H7 (cell line): ENCODE measurements at regions not wholly inside any gene's neighbourhood (a gene's known extent, or its start where the extent isn't known, plus 50 kb on each side); places are given as distances from the start of the nearest gene placed in this dataset.

Experiments used
- DNase-seq: peaks from one replicate; pipeline ENCODE4 v3.0.0; 2012
- H3K27me3 ChIP-seq: 2 replicates; pipeline ENCODE4 v1.6.0; 2011; ENCODE audit warnings: mild to moderate bottlenecking, low read length; ENCODE audit not compliant: control insufficient read depth, insufficient read depth
- H3K36me3 ChIP-seq: replicated peaks from 2 replicates; pipeline ENCODE4 v1.5.1; 2011; ENCODE audit warnings: low read length; ENCODE audit not compliant: control insufficient read depth, insufficient read depth
- H3K4me3 ChIP-seq: 2 replicates; pipeline ENCODE4 v1.5.1; 2011; ENCODE audit warnings: low read depth, mild to moderate bottlenecking, control low read depth, low read length, moderate library complexity; ENCODE audit not compliant: insufficient read depth

GRCh38 chr10:43774234-43774769 is 125.6 kb upstream of the ZNF32 start:
- Histone ChIP-seq H3K36me3 (no peaks in the 10 kb centered on the region), H3K27me3 (no peaks in the 10 kb centered on the region), H3K4me3 (no peak overlapping the region)
- no peak for DNase-seq

GRCh38 chr10:43773736-43774135 is 125.1 kb upstream of the ZNF32 start:
- no peak overlapping the region for H3K4me3 ChIP-seq
- no peaks in the 10 kb centered on the region for H3K27me3 ChIP-seq
- H3K36me3 ChIP-seq = no peaks in the 10 kb centered on the region
- DNase-seq = no peak

GRCh38 chr10:43772171-43772570 is 123.5 kb upstream of the ZNF32 start:
- no peaks in the 10 kb centered on the region for H3K36me3 ChIP-seq
- DNase-seq = no peak
- H3K27me3 ChIP-seq = no peaks in the 10 kb centered on the region
- H3K4me3 ChIP-seq = no peak overlapping the region

- Histone ChIP-seq H3K36me3 (no peaks in the 10 kb centered on the region), H3K27me3 (no peaks in the 10 kb centered on the region), H3K4me3 (no peak overlapping the region)
- no peak for DNase-seq
These were observed 123.0 kb upstream of the ZNF32 start for GRCh38 chr10:43771675-43772074.

- DNase-seq = no peak
These were observed 116.8 kb upstream of the ZNF32 start for GRCh38 chr10:43765516-43765915.

GRCh38 chr10:43763846-43764245 is 115.2 kb upstream of the ZNF32 start:
- Histone ChIP-seq H3K4me3 (no peak overlapping the region), H3K27me3 (no peaks in the 10 kb centered on the region), H3K36me3 (no peaks in the 10 kb centered on the region)
- no peak for DNase-seq

More at GRCh38 chr10:43765516-43765915, 116.8 kb upstream of the ZNF32 start:
- no peak overlapping the region for H3K4me3 ChIP-seq
- no peaks in the 10 kb centered on the region for H3K36me3 ChIP-seq
- no peaks in the 10 kb centered on the region for H3K27me3 ChIP-seq

- H3K36me3 ChIP-seq = no peaks in the 10 kb centered on the region
- no peak overlapping the region for H3K4me3 ChIP-seq
- DNase-seq = no peak
- no peaks in the 10 kb centered on the region for H3K27me3 ChIP-seq
These were observed 111.8 kb upstream of the ZNF32 start for GRCh38 chr10:43760514-43760913.

GRCh38 chr10:43759216-43759615 is 110.5 kb upstream of the ZNF32 start:
- no peak overlapping the region for H3K4me3 ChIP-seq
- DNase-seq = no peak

GRCh38 chr10:43756341-43756740 is 107.7 kb upstream of the ZNF32 start:
- H3K4me3 ChIP-seq = no peak overlapping the region
- H3K36me3 ChIP-seq = no peaks in the 10 kb centered on the region
- DNase-seq = no peak
- 0 out of 2 replicates have a peak, but pooled peaks cover 2% of the 10 kb centered on the region for H3K27me3 ChIP-seq

More at GRCh38 chr10:43759216-43759615, 110.5 kb upstream of the ZNF32 start:
- Histone ChIP-seq H3K36me3 (no peaks in the 10 kb centered on the region), H3K27me3 (0 out of 2 replicates have a peak, but pooled peaks cover 2% of the 10 kb centered on the region)

GRCh38 chr10:43754569-43755260 is 106.0 kb upstream of the ZNF32 start:
- Histone ChIP-seq H3K27me3 (0 out of 2 replicates have a peak, but pooled peaks cover 2% of the 10 kb centered on the region), H3K4me3 (no peak overlapping the region), H3K36me3 (no peaks in the 10 kb centered on the region)
- peak; percentile 62 for DNase-seq

GRCh38 chr10:43753397-43754061 is 104.8 kb upstream of the ZNF32 start:
- H3K36me3 ChIP-seq = no peaks in the 10 kb centered on the region
- H3K4me3 ChIP-seq = no peak overlapping the region
- H3K27me3 ChIP-seq = 0 out of 2 replicates have a peak, but pooled peaks cover 2% of the 10 kb centered on the region
- peak; percentile 41 for DNase-seq

- Histone ChIP-seq H3K27me3 (0 out of 2 replicates have a peak, but pooled peaks cover 2% of the 10 kb centered on the region), H3K4me3 (no peak overlapping the region), H3K36me3 (no peaks in the 10 kb centered on the region)
- no peak for DNase-seq
These were observed 104.0 kb upstream of the ZNF32 start for GRCh38 chr10:43752682-43753081.

- Histone ChIP-seq H3K36me3 (no peaks in the 10 kb centered on the region), H3K4me3 (no peak overlapping the region), H3K27me3 (0 out of 2 replicates have a peak, but pooled peaks cover 2% of the 10 kb centered on the region)
- DNase-seq = no peak
These were observed 103.0 kb upstream of the ZNF32 start for GRCh38 chr10:43751646-43752045.

GRCh38 chr10:43749940-43750552 is 101.4 kb upstream of the ZNF32 start:
- Histone ChIP-seq H3K27me3 (no peaks in the 10 kb centered on the region), H3K36me3 (no peaks in the 10 kb centered on the region), H3K4me3 (no peak overlapping the region)
- no peak for DNase-seq
